SK-N-SH (cell line): ENCODE measurements at regions not wholly inside any gene's neighbourhood (a gene's known extent, or its start where the extent isn't known, plus 50 kb on each side); places are given as distances from the start of the nearest gene placed in this dataset.

Experiments
- CHD2 ChIP-seq: fragments of 150-350 bp; IDR thresholded peaks from 2 replicates; pipeline ENCODE4 v1.6.1; 2018; ENCODE audit warnings: low read length; ENCODE audit not compliant: partially characterized antibody
- CTCF ChIP-seq: fragments of 200-600 bp; sonication (generic); IDR thresholded peaks from 2 replicates; pipeline ENCODE4 v1.6.1; 2017; ENCODE audit warnings: antibody characterized with exemption, mild to moderate bottlenecking, moderate library complexity
- ELF1 ChIP-seq: IDR thresholded peaks from 2 replicates; pipeline ENCODE4 v1.4.0; 2012
- EZH2phosphoT487 ChIP-seq: fragments of 200-600 bp; sonication (generic); IDR thresholded peaks from 2 replicates; pipeline ENCODE4 v1.6.1; 2017; ENCODE audit warnings: low read depth, mixed run types, mild to moderate bottlenecking, antibody characterized with exemption, moderate library complexity, borderline replicate concordance
- MAX ChIP-seq: IDR thresholded peaks from 2 replicates; pipeline ENCODE4 v1.4.0; 2012; ENCODE audit warnings: low read depth
- NRF1 ChIP-seq: IDR thresholded peaks from 2 replicates; pipeline ENCODE4 v1.6.1; 2012; ENCODE audit warnings: low read depth, mild to moderate bottlenecking, low read length
- POLR2AphosphoS5 ChIP-seq: IDR thresholded peaks from 2 replicates; pipeline ENCODE4 v1.6.1; 2012; ENCODE audit warnings: low read depth, low read length
- RCOR1 ChIP-seq: fragments of 150-350 bp; IDR thresholded peaks from 2 replicates; pipeline ENCODE4 v1.6.1; 2017; ENCODE audit warnings: antibody characterized with exemption, low read length
- SIN3A ChIP-seq: IDR thresholded peaks from 2 replicates; pipeline ENCODE4 v1.6.1; 2012; ENCODE audit warnings: low read depth, mild to moderate bottlenecking, low read length, moderate library complexity, borderline replicate concordance
- TAF1 ChIP-seq: IDR thresholded peaks from 2 replicates; pipeline ENCODE4 v1.6.1; 2012; ENCODE audit warnings: low read depth, mild to moderate bottlenecking, low read length, moderate library complexity, borderline replicate concordance
- TCF12 ChIP-seq: IDR thresholded peaks from 2 replicates; pipeline ENCODE4 v1.4.0; 2012
- TEAD4 ChIP-seq: IDR thresholded peaks from 2 replicates; pipeline ENCODE4 v1.4.0; 2012; ENCODE audit warnings: mild to moderate bottlenecking, borderline replicate concordance; ENCODE audit not compliant: insufficient read depth
- TF ChIP-seq, protein P1 (sequence below): fragments of 150-350 bp; IDR thresholded peaks from 2 replicates; pipeline ENCODE4 v1.6.1; 2017; ENCODE audit warnings: antibody characterized with exemption, low read length, low read depth, borderline replicate concordance

- TF ChIP-seq CTCF = no peak
- TF ChIP-seq TCF12 = no peak
- TF ChIP-seq EZH2phosphoT487 = no peak
- no peak for TF ChIP-seq POLR2AphosphoS5
- no peak for TF ChIP-seq SIN3A
- TF ChIP-seq TEAD4 = no peak
- no peak for TF ChIP-seq MAX
- TF ChIP-seq, protein P1, sequence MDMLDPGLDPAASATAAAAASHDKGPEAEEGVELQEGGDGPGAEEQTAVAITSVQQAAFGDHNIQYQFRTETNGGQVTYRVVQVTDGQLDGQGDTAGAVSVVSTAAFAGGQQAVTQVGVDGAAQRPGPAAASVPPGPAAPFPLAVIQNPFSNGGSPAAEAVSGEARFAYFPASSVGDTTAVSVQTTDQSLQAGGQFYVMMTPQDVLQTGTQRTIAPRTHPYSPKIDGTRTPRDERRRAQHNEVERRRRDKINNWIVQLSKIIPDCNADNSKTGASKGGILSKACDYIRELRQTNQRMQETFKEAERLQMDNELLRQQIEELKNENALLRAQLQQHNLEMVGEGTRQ = no peak
- TF ChIP-seq TAF1 = no peak
- TF ChIP-seq ELF1 = no peak
- no peak for TF ChIP-seq NRF1
- no peak for TF ChIP-seq RCOR1
- TF ChIP-seq CHD2 = no peak
These were observed 578.9 kb downstream of the PLPP3 start for GRCh38 chr1:56000424-56000823.
